HK-2 (cell line): ENCODE measurements at regions not wholly inside any gene's neighbourhood (a gene's known extent, or its start where the extent isn't known, plus 50 kb on each side); places are given as distances from the start of the nearest gene placed in this dataset.
"Not testable (repeated sequence)": the region's sequence is repeated elsewhere in the genome, so short reads cannot be mapped to it uniquely, and the experiment has no call there.

Experiments
- DNase-seq: peaks from one replicate; pipeline ENCODE4 v3.0.0-alpha.2; 2018; ENCODE audit not compliant: unreplicated experiment

DNA sequence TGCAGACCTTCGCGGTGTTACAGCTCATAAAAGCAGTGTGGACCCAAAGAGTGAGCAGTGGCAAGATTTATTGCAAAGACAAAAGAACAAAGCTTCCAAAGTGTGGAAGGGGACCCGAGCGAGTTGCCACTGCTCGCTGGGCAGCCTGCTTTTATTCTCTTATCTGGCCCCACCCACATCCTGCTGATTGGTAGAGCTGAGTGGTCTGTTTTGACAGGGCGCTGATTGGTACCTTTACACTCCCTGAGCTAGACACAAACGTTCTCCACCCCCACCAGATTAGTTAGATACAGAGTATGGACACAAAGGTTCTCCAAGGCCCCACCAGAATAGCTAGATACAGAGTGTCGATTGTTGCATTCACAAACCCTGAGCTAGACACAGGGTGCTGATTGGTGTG, 156.2 kb upstream of the GIMD1 start:
- DNase-seq, result not testable (repeated sequence)

DNA sequence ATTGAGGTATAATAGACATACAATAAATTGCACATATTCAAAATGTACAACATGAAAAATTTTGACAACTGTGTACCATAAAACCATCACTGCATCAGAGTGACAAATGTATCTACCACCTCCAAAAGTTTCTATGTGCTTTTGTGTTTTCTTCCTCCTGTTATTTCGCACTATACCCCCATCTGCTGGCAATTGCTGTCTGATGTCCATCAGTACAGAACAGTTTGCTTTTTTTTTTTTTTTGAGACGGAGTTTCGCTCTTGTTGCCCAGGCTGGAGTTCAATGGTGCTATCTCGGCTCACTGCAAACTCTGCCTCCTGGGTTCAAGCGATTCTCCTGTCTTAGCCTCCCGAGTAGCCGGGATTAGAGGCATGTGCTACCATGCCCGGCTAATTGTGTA, 154.3 kb upstream of the GIMD1 start:
- DNase-seq, result no peak

GRCh38 chr4:106512706-106513105, 144.1 kb upstream of the GIMD1 start:
- no peak for DNase-seq

DNA sequence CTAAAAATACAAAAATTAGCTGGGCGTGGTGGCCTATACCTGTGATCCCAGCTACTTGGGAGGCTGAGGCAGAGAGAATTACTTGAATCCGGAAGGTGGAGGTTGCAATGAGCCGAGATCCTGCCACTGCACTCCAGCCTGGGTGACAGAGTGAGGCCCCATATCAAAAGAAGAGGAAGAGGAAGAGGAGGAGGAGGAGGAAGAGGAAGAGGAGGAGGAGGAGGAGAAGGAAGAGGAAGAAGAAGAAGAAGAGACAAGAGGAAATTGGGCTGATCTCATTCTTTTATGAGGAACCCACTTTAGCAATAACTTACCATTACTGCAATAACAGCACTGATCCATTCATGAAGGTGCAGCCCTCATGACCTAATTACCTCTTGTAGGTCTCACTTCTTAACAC, 138.9 kb upstream of the GIMD1 start:
- no peak for DNase-seq

- DNase-seq, result no peak
Observed at GRCh38 chr4:106503116-106504050, 134.8 kb upstream of the GIMD1 start.

DNA sequence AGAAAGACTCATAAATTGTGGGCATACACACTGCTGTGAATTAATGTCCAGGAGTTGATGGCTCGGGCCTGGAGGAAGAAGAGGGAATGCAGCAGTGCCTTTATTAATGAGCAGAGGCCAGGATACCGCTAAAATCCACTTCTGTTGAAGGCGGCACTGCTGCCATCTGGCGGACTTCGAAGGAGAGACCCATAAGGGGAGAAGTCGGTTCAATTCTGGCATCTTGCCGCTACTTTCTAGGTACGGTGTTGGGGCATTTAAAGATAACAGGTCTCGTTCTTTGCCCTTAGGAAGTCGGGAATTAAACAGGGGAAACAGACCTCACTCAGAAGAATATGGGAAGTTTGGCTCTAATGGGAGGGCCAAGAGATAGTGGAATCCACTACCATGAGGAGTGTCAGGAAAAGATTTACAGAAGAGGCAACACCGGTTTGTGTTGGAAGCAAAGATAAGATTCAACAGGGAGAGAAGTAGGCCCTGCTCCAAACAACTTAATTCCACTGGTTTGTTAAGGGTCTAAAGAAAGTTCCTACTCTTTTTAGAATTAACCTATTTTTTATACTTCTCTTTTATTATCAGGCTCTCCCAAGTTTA, 133.6 kb upstream of the GIMD1 start:
- DNase-seq, result peak; percentile 45

- no peak for DNase-seq
Observed at GRCh38 chr4:106497271-106497670, 128.7 kb upstream of the GIMD1 start.

DNA sequence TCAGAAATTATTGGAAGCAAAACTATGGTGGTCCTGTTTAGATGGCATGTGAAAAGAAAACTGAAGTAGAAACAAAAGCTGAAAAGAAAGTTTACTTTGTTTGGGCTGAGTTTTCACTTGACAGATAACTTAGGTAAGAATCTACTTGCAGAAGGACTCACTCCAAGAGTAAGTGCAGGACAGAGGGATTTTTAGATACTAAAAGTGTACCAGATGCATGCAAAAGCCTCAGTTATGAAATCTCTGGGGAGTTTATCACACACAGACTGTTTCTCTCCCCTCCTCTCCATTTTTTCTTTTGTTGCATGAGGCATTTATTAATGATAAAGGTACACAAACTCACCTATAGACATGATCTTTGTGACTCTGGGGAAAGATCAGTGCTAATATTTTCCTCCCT, 127.5 kb upstream of the GIMD1 start:
- no peak for DNase-seq

GRCh38 chr4:106495476-106495875, 126.9 kb upstream of the GIMD1 start:
- DNase-seq, result no peak

- no peak for DNase-seq
Observed at GRCh38 chr4:106494066-106494465, 125.5 kb upstream of the GIMD1 start.

GRCh38 chr4:106493086-106493485, 124.5 kb upstream of the GIMD1 start:
- DNase-seq, result no peak

DNA sequence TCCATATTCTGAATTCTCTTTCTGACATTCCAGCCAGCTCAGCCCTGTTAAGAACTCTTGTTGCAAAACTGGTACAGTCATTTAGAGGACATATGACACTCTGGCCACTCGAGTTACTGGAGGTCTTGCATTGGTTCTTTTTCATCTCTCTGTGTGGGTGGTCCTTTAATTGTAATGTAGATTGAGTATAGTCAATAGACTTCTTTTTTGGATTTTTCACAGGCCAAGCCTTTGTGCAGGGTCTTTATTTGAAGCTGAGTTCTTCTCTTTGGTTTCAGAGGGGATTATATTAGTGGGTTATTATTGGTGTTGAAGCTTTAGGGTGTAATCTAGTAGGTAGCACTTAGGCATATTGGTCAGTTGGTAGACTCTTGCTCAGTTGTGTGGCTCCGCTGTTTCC, 118.0 kb upstream of the GIMD1 start:
- no peak for DNase-seq

DNA sequence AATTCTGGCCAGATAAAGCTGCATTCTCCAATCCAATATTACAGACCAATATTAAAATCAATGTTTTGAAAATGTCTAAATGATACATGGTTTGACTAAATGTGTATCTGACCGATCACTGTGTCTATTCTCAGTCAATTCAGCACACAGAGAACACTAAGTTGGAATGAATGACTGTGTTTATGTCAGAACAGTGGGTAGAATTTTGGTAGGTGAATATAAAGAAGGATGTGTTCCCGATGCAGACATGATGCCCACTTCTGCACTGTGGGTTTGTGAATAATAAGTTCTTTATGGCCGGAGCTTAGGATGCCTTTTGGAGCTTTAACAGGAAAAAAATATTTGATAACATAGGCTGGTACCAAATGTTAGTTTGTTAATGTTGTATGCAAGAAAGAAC, 113.2 kb upstream of the GIMD1 start:
- DNase-seq, result no peak

- DNase-seq, result no peak
Observed at GRCh38 chr4:106478152-106478551, 109.6 kb upstream of the GIMD1 start.

DNA sequence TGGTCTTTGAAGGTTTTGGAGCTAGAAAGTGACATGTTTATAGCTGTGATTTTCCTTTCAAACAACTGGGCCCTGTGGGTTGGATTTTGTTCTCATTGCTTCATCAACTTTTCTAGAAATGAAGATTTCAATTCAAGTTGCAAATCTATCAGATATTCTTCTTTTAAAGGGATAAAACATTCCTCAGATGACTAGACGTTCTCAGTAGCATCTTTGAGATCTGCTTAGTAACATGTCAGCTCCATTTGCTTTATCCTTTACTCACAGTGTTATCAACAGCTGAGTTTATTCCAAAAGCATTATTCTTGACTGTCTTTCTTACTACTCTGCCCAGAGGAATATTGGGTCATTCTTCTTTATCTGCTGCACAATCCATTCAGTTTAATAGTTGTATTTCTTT, 108.2 kb upstream of the GIMD1 start:
- DNase-seq, result no peak

DNA sequence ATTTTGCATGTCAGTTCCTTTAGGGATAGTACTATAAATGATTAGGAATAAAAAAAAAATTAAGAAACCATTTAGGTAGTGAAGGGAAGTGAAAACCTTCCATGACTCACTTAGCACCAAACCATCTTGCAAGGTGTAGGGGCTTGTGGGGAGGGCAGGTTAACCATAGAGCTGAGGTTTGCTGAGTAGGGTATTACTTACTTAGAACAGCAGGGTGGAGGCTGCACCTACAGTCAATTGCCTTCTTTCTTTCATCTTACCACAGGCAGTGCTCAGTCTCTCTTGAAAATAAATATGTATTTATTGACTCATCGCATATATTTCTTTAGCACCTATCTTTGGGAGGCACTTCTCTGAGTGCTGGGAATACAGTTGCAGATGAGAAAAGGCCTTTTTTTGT, 104.9 kb upstream of the GIMD1 start:
- no peak for DNase-seq

GRCh38 chr4:106471151-106471550, 102.6 kb upstream of the GIMD1 start:
- no peak for DNase-seq

- no peak for DNase-seq
Observed at GRCh38 chr4:106463622-106464021, 95.0 kb upstream of the GIMD1 start.

DNA sequence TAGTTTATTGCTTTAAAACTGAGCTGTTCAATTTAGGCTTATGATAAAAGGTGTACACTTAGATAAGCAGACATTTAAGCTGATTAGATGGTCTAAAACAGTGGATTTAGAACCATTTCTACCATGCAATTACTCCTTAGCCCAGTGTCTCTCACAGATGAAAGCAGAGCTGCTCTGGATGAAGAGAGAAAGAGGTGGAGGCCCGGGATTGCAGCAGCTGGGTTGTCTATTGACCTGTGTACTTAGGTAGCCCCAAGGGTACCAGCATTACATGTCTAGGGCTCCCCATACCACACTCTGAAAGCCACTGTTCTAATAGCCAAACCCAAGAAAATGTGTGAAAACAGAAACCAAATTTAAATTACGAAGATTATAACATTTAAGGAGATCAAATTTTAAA, 86.0 kb upstream of the GIMD1 start:
- DNase-seq, result no peak

GRCh38 chr4:106454021-106454420, 85.4 kb upstream of the GIMD1 start:
- no peak for DNase-seq

- no peak for DNase-seq
Observed at GRCh38 chr4:106451091-106451490, 82.5 kb upstream of the GIMD1 start.

DNA sequence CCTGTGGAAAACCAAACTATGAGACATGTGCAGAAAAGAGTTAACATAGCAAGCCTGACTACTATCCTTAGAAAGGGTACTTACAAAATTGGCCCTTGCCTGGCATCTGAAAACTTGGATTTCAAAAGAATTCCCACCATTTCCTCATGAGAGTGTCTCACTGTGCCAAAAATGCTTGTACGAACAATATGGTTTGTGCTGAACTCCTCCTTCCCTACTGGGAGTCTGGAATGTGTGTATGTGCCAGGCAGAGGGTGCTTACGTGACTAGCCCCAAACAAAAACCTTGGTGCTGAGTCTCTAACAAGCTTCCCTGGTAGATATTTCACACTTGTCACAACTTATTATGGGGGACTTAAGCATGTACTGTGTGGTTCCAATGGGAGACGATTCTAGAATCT, 81.7 kb upstream of the GIMD1 start:
- DNase-seq, result no peak

DNA sequence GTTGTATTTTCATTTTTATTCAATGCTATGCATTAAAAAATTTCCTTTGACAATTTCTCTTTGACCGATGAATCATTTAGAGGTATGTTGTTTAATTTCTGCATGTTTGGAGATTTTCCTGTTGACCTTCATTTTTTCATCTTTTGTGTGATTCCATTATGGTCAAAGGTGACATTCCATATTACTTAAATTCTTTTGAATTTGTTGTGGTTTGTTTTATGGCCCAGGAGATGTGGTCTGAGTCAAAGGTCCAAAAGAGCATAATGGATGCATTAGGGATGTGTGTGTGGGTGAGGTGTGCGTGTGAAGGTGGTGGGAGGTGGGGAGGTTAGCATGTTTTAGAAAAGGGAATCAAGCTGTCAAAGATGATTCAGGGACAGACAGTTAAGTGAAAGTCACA, 76.0 kb upstream of the GIMD1 start:
- no peak for DNase-seq

- no peak for DNase-seq
Observed at GRCh38 chr4:106430797-106431196, 62.2 kb upstream of the GIMD1 start.
